22Rv1 (cell line): ENCODE measurements at regions not wholly inside any gene's neighbourhood (a gene's known extent, or its start where the extent isn't known, plus 50 kb on each side); places are given as distances from the start of the nearest gene placed in this dataset.
"Not testable (repeated sequence)": the region's sequence is repeated elsewhere in the genome, so short reads cannot be mapped to it uniquely, and the experiment has no call there.

ENCODE experiments used
- H3K27ac ChIP-seq: fragments of 450-650 bp; 2 replicates; pipeline ENCODE4 v1.5.1; 2017
- CTCF ChIP-seq: fragments of 450-650 bp; IDR thresholded peaks from 2 replicates; pipeline ENCODE4 v1.5.1; 2017; ENCODE audit warnings: mild to moderate bottlenecking
- ZFX ChIP-seq: fragments of 450-650 bp; IDR thresholded peaks from 2 replicates; pipeline ENCODE4 v1.6.1; 2017; ENCODE audit warnings: antibody characterized with exemption, borderline replicate concordance

DNA sequence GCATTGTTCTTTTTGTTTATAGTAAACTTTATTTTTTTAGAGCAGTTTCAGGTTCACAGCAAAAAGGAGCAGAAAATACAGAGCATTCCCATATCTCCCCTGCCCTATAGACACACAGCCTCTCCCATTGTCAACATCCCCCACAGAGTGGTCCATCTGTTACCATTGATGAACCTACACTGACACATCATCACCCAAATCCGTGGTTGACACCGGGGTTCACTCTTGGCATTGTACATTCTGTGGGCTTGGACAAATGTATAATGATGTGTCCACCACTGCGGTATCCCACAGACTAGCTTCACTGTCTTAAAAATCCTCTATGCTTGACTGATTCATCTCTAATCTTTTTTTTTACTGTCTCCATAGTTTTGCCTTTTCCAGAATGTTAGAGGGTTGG is 120.7 kb upstream of the SPATA31C2 start:
- H3K27ac ChIP-seq = no peak overlapping the region
- TF ChIP-seq ZFX (no peak), CTCF (no peak)

DNA sequence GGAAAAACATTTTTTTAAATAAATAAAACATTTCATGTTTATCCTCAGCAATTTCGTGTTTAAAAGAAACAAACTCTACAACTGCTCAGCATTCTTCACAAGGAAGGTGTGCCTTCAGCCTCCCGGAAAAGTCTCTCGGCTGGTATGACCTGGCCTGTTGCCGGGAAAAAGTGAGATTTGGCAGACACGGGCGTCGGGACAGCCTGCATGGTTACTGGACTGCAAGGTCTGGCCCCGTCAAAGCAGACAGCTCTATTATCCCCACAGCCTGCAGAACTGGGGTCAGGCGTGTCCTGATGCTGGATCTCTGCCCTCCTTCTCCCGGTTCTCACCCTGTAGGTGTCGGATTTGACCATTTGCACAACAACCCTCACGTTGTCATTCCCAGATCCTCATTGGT is 120.3 kb upstream of the SPATA31C2 start:
- no peak for TF ChIP-seq ZFX
- TF ChIP-seq CTCF = no peak
- H3K27ac ChIP-seq = no peak overlapping the region

DNA sequence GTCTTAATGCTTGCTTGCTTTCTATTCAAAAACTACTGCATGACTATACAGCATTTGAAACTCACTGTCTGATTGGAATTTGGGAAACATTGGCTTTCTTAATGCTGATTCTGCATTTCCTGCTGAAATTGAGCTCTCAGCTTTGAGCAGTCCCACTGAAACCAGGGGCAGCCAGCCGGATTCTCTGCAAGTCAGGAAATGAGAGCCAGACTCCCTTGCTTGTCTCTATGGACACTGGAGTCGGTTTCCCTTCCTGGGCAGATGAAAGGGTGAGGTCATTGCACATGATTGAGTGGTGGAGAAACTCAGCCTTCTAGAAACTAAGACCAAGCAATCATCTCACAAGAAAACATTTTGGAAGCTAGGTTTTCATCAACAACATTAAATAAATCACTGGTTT is 119.7 kb upstream of the SPATA31C2 start:
- TF ChIP-seq CTCF (no peak), ZFX (no peak)
- no peak overlapping the region for H3K27ac ChIP-seq

GRCh38 chr9:88256216-88256615 is 117.9 kb upstream of the SPATA31C2 start:
- TF ChIP-seq ZFX = no peak
- TF ChIP-seq CTCF = no peak
- H3K27ac ChIP-seq = no peak overlapping the region

DNA sequence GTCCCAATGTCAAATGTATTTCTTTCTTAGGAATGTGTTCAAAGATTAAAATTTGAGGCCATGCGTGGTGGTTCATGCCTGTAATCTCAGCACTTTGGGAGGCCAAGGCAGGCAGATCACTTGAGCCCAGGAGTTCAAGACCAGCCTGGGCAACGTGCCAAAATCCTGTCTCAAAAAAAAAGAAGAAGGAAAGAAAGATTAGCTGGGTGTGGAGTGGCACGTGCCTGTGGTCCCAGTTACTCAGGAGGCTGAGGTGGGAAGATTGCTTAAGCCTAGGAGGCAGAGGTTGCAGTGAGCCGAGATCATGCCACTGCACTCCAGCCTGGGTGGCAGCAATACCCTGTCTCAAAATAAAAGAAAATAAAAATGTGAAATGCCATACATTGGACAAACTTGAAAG is 117.5 kb upstream of the SPATA31C2 start:
- not testable (repeated sequence) for H3K27ac ChIP-seq

GRCh38 chr9:88251903-88252302 is 113.6 kb upstream of the SPATA31C2 start:
- TF ChIP-seq CTCF = no peak
- no peak for TF ChIP-seq ZFX
- no peak overlapping the region for H3K27ac ChIP-seq

DNA sequence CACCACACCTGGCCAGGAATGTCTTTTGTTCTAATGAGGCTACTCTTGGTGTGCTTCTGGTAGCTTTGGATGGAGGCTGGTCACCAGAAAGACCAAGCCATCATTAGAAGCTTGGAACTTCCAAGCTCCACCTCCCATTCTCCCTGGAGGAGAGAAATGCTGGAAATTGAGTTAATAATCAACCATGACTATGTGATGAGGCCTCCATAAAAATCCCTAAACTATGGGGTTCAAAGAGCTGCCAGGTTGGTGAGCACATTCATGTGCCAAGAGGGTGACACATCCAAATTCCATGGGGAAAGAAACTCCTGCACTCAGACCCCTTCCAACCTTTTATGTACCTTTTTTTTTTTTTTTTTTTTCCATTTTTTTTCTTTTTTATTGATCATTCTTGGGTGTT is 105.5 kb upstream of the SPATA31C2 start:
- TF ChIP-seq ZFX = no peak
- no peak for TF ChIP-seq CTCF
- no peak overlapping the region for H3K27ac ChIP-seq

DNA sequence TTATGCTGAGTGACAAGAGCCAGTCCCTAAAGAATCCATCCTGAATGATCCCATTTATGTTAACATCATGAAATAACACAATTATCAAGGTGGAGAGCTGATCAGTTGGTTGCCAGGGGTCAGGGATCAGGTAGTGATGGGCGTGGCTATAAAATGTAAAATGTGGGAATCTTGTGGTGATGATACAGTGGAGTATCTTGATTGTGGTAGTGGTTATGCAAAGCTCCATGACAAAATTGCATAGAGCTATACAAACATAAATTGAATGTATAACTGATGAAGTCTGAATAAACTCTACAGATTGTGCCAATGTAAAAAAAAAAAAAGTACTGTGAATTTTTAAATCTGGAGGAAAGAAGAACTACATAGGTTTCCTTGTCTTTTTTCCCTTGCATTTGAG is 104.6 kb upstream of the SPATA31C2 start:
- TF ChIP-seq ZFX (no peak), CTCF (no peak)
- no peak overlapping the region for H3K27ac ChIP-seq
